Loucy (cell line): ENCODE measurements at regions not wholly inside any gene's neighbourhood (a gene's known extent, or its start where the extent isn't known, plus 50 kb on each side); places are given as distances from the start of the nearest gene placed in this dataset.

ENCODE experiments used
- H2AFZ ChIP-seq: fragments of 200-600 bp; sonication (generic); 2 replicates; pipeline ENCODE4 v1.6.0; 2016; ENCODE audit warnings: antibody characterized with exemption, mild to moderate bottlenecking, low read length, moderate library complexity
- H3F3A ChIP-seq: fragments of 200-600 bp; 2 replicates; pipeline ENCODE4 v1.6.0; 2016; ENCODE audit warnings: antibody characterized with exemption, low read depth, mild to moderate bottlenecking
- H3K27me3 ChIP-seq: fragments of 200-600 bp; sonication (generic); 2 replicates; pipeline ENCODE4 v1.6.1; 2014; ENCODE audit warnings: low read length, mild to moderate bottlenecking; ENCODE audit not compliant: insufficient read depth, poor library complexity, severe bottlenecking
- H3K36me3 ChIP-seq: fragments of 200-600 bp; sonication (generic); 2 replicates; pipeline ENCODE4 v1.6.1; 2016; ENCODE audit warnings: low read length; ENCODE audit not compliant: insufficient read depth
- H3K4me1 ChIP-seq: fragments of 200-600 bp; sonication (generic); 2 replicates; pipeline ENCODE4 v1.5.1; 2014; ENCODE audit warnings: low read length, mild to moderate bottlenecking; ENCODE audit not compliant: insufficient read depth, poor library complexity, severe bottlenecking
- H3K4me2 ChIP-seq: fragments of 200-600 bp; sonication (generic); 2 replicates; pipeline ENCODE4 v1.6.0; 2014; ENCODE audit warnings: antibody characterized with exemption, low read length, low read depth, mild to moderate bottlenecking; ENCODE audit not compliant: poor library complexity, severe bottlenecking
- H3K4me3 ChIP-seq: fragments of 200-600 bp; sonication (generic); 2 replicates; pipeline ENCODE4 v1.5.1; 2014; ENCODE audit warnings: low read length, mild to moderate bottlenecking, mixed read lengths; ENCODE audit not compliant: poor library complexity, severe bottlenecking
- H3K79me2 ChIP-seq: fragments of 200-600 bp; sonication (generic); 2 replicates; pipeline ENCODE4 v1.6.1; 2014; ENCODE audit warnings: low read length; ENCODE audit not compliant: insufficient read depth
- H3K9ac ChIP-seq: fragments of 200-600 bp; sonication (generic); 2 replicates; pipeline ENCODE4 v1.6.0; 2014; ENCODE audit warnings: mild to moderate bottlenecking, low read depth, low read length, moderate library complexity; ENCODE audit not compliant: poor library complexity, severe bottlenecking
- H3K9me2 ChIP-seq: fragments of 200-600 bp; sonication (generic); replicated peaks from 2 replicates; pipeline ENCODE4 v1.6.1; 2016; ENCODE audit warnings: low read depth, low read length, mixed read lengths
- H3K9me3 ChIP-seq: fragments of 200-600 bp; sonication (generic); 2 replicates; pipeline ENCODE4 v1.6.1; 2014; ENCODE audit warnings: mild to moderate bottlenecking, antibody characterized with exemption, low read length, low read depth; ENCODE audit not compliant: insufficient read depth
- H4K20me1 ChIP-seq: fragments of 200-600 bp; sonication (generic); 2 replicates; pipeline ENCODE4 v1.6.0; 2014; ENCODE audit warnings: antibody characterized with exemption, low read length, mild to moderate bottlenecking; ENCODE audit not compliant: insufficient read depth, poor library complexity, severe bottlenecking
- CTCF ChIP-seq: fragments of 200-600 bp; sonication (generic); conservative IDR thresholded peaks from 2 replicates; pipeline ENCODE4 v1.5.1; 2014; ENCODE audit warnings: mild to moderate bottlenecking, antibody characterized with exemption, low read length
- EZH2phosphoT487 ChIP-seq: fragments of 200-600 bp; IDR thresholded peaks from 2 replicates; pipeline ENCODE4 v1.6.1; 2018; ENCODE audit warnings: antibody characterized with exemption, mild to moderate bottlenecking, moderate library complexity, borderline replicate concordance

- H3K4me1 ChIP-seq = no peaks in the 10 kb centered on the region
- H3K9me2 ChIP-seq = no peaks in the 10 kb centered on the region
- no peaks in the 10 kb centered on the region for H3K27me3 ChIP-seq
- H3K36me3 ChIP-seq = no peaks in the 10 kb centered on the region
- H2AFZ ChIP-seq = no peak overlapping the region
- H3K9me3 ChIP-seq = no peaks in the 10 kb centered on the region
- TF ChIP-seq CTCF (no peak), EZH2phosphoT487 (no peak)
- no peak overlapping the region for H3K4me3 ChIP-seq
- H4K20me1 ChIP-seq = no peaks in the 10 kb centered on the region
- H3K79me2 ChIP-seq = no peaks in the 10 kb centered on the region
- no peak overlapping the region for H3K4me2 ChIP-seq
- H3F3A ChIP-seq = no peaks in the 10 kb centered on the region
- no peak overlapping the region for H3K9ac ChIP-seq
Observed at GRCh38 chr6:4271761-4272470, 136.5 kb upstream of the ECI2 start.

GRCh38 chr6:4270776-4271175 is 135.4 kb upstream of the ECI2 start:
- Histone ChIP-seq H3K4me2 (no peak overlapping the region), H4K20me1 (no peaks in the 10 kb centered on the region), H3K9me2 (no peaks in the 10 kb centered on the region), H3K36me3 (no peaks in the 10 kb centered on the region), H3F3A (no peaks in the 10 kb centered on the region), H3K4me3 (no peak overlapping the region), H3K9me3 (no peaks in the 10 kb centered on the region), H3K27me3 (no peaks in the 10 kb centered on the region), H3K4me1 (no peaks in the 10 kb centered on the region), H3K9ac (no peak overlapping the region), H3K79me2 (no peaks in the 10 kb centered on the region), H2AFZ (no peak overlapping the region)
- no peak for TF ChIP-seq EZH2phosphoT487
- no peak for TF ChIP-seq CTCF

GRCh38 chr6:4270001-4270400 is 134.6 kb upstream of the ECI2 start:
- H3K9me2 ChIP-seq = no peaks in the 10 kb centered on the region
- no peaks in the 10 kb centered on the region for H3K36me3 ChIP-seq
- no peak overlapping the region for H3K4me2 ChIP-seq
- no peaks in the 10 kb centered on the region for H3K4me1 ChIP-seq
- H3K27me3 ChIP-seq = no peaks in the 10 kb centered on the region
- no peaks in the 10 kb centered on the region for H4K20me1 ChIP-seq
- no peaks in the 10 kb centered on the region for H3K9me3 ChIP-seq
- no peaks in the 10 kb centered on the region for H3K79me2 ChIP-seq
- no peaks in the 10 kb centered on the region for H3F3A ChIP-seq
- no peak overlapping the region for H2AFZ ChIP-seq
- H3K9ac ChIP-seq = no peak overlapping the region
- no peak overlapping the region for H3K4me3 ChIP-seq
- no peak for TF ChIP-seq CTCF
- no peak for TF ChIP-seq EZH2phosphoT487
